GM18511 (cell line): ENCODE measurements at regions not wholly inside any gene's neighbourhood (a gene's known extent, or its start where the extent isn't known, plus 50 kb on each side); places are given as distances from the start of the nearest gene placed in this dataset.
"Not testable (repeated sequence)": the region's sequence is repeated elsewhere in the genome, so short reads cannot be mapped to it uniquely, and the experiment has no call there.

ENCODE experiments used
- ATAC-seq: cut with Tn5 transposase; IDR thresholded peaks from one replicate; pipeline ENCODE4 v1.9.1; 2021; ENCODE audit warnings: mild to moderate bottlenecking, moderate library complexity; ENCODE audit not compliant: unreplicated experiment

DNA sequence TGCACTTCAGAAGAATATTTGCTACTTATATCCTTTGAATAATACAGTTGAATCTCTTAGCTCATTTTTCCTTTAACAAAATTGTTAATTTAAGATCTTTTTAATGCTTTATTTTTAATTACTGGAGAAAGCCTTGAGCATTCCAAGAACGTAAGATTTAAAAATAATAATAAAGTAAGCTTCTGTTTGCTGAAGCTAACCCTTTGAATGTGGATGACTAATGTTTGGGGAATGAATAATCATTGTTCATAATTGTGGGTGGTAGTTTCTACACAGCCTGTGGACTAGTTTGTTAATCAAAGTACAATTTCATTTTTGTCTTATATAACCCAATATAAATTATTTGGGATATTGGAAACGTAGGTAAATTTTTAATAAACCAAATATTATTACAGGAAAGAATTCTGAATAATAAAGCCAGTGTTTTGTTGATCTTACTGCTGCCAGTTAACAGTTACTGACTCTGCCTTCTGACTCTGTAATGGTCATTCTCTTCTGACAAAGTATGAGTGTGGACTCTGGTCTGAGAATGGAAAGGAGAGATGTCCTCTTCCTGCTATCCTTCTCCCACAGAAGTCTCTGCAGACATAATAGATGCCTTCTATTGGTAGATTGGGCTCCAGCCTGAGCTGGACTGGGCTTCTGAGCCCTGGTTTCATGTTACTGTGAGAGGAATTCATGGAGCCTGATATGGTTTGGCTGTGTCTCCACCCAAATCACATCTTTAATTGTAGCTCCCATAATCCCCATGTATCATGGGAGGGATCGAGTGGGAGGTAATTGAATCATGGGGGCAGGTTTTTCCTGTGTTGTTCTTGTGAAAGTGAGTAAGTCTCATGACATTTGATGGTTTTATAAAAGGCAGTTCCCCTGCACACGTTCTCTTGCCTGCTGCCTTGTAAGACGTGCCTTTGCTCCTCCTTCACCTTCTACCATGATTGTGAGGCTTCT lies 292.7 kb upstream of the SLC39A10 start:
- ATAC-seq: no peak

DNA sequence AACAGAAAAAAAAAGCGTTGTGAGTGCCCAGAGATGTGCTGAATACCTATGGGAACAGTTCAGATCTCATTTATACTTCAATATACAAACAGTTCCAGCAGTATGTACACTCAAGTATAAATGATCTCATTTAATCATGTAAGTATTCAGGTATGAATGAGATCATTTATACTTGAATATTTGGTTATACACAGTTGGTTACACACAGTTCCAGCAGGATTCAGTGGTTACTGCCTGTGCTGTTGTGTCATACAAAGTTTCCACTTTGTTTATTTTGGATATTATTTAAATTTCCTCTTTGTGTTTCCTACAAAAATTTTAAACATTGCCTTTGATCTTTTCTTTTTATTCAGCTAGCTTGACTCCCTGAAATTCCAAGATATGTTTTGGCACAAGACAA lies 293.5 kb upstream of the SLC39A10 start:
- no peak for ATAC-seq

DNA sequence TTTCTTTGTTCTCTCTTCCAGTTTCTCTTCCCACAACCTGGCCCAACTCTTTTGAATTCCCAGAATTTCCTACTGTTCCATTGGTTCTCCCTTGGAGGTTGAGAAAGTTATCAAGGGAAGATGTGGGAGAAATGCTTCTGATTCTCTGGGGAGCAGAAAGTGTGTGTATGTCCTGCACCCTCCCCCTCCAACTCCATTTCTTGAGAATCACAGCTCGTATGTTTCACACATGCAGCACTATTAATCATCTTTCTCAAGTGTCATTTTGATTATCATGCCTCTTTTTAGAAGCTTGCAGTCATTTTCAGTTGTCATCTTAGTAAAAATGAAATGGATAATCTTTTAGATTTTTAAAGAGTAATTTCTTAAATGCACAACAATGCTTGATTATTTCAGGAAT lies 296.8 kb upstream of the SLC39A10 start:
- ATAC-seq: no peak

DNA sequence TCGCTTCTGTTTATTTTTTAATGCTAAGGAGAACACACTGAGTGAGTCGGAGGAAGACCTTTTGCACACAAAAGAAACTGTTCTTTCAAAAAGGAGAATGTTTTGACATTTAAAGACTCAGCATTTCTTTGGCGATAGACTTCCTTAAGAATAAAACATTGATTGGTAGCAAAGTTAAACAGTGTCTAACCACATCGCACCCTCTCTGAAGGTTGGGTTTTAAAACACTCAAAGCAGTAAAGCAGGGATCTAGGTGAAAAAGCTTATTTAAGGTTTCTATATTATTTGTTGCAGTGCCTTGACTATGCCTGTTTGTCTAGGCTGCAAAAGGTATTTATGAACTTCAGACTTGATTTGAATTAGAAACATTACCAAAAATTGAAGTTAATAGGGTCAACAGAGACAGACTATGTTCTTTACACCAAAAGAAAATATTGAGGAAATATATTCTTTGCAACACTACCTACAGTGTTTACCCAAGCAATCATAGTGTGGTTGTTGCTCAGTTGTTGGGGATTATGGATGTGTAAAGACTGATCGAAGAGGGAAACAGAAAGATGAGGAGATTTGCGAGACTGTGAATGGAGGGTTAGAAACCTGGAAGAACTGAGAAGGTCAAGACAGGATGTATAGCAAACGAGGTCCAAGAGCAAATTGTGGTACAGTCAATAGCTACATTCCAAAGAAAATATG lies 297.8 kb upstream of the SLC39A10 start:
- ATAC-seq: no peak

DNA sequence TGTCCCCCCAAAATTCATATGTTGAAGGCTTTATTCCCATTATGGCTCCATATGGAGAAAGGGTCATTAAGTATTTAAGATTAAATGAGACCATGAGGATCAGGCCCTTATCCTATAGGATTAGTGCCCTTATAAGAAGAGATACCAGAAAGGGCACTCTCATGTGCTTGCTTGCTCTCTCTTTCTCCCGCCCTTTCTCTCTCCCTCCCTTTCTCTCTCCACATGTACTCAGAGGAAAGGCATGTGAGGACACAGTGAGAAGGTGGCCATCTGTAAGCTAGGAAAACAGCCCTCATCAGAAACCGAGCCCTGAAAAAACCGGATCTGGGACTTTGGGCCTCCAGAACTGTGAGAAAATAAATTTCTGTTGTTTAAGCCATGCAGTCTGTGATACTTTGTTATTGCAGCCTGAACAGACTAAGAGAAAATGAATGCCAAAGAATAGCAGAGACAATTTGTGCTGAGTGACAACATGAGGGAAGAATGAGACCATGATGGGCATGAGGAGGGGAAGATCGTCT lies 300.0 kb upstream of the SLC39A10 start:
- no peak for ATAC-seq

DNA sequence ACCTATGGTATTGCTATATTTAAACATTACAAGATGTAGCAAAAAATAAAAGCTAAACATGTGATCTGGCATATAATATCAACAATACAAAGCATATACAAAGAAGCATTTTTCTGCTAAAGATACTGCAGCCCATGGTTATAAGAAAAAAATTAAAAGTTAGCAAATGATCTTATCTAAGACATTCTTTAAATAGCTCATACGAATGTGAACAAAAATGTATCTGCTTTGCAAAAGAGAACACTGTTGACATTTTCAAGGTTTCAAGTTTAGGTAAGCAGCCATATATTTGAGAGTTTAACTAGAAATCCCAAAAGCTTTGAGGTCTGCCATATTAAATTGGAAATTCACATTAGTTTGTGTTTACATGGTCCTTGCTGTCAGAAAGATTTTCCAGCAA lies 301.0 kb upstream of the SLC39A10 start:
- no peak for ATAC-seq

DNA sequence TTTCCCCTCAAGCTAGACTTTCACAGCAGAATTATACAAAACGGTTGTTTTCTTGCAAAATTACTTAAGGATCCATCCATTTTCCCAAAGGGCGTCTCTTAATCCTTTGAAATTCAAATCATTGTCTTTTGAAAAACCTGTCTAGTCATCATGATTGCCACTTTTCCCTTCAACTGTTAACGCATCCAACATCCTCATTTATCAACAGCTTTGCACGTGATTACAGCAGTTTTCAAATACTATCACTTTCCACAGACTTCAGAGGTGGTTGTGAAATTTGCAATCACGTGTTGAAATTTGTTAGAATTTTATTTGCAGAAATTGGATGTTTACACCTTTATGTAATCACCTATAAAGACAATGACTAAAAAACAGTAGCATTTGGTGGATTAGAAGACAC lies 304.4 kb upstream of the SLC39A10 start:
- ATAC-seq: no peak

DNA sequence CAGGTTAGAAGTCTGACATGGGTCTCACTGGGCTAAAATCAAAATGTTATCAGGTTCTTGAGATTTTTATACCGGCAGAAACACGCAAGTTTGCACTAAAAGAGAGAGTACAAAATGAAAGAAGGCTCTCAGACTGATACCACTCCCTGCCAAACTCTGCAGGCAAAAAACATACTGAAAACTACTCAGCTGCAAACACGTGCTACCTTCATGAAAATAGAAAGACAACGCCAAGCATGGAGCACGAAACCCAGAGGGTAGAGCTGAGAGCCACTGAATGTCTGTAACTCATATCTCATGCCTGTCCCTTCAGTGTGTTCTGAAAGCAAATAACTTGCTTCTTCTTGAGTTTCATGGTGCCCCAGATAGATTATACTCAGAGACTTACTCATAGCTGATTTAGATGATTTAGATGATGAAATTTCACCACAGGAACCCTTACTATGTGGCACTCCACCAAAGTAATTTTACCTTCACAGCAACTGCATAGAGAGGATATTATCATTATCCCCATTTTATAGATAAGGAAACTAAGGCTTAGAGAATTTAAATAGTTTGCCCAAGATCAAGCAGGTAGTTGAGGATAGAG lies 313.0 kb upstream of the SLC39A10 start:
- no peak for ATAC-seq

DNA sequence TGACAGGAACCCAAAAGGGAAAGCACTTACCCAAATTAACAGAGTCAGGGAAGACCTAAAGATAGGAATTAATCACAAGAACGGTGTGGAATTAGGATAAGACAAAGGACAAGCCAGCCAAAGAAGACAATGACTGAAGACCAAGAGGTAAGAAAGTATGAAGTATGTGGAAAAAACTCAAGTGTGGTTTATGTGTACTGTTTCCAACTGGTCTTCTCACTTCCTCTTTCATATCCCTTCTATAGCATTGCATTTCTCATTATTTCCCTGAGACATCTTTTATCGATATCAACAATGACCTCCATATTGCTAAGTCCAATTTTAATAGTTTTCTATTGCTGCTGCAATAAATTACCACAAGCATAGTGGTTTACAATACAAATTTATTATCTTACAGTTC lies 313.5 kb upstream of the SLC39A10 start:
- ATAC-seq: no peak

DNA sequence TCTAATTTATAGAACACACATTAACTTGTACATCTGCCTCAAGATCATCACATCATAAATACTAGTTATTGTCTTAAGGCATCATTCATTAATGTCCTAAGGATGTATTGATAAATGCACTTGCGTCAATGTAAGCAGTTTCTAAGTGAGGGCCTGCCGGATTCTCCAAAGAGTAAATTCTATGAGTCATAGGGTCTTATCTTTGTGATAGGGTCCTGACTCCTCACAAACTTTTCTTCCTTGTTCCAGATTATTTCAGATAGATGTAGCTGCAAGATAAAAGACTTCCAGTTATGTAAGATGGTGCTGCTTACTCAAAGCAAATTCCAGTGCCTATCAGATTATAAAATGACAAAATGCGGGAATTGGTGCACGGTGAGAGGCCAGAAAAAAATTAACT lies 315.0 kb upstream of the SLC39A10 start:
- ATAC-seq: no peak

DNA sequence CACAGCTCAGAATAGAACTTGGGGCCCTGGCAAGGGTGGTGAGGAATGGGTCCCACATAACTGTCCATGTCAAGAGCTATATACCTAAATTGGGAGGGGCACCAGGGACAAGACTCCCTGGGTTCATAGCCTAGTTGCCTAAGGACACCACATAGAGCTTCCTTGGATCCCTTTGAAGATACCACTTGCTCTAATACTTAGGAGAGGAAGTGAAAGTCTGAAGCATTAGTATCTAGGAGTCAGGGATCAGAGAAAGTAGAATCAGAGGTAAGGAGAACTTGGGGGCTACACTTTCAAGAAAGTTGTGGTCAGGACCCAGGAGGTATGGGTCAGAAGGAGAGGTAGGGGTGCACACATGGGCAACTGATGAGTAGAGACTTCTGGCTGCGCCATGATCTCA lies 318.2 kb upstream of the SLC39A10 start:
- no peak for ATAC-seq

DNA sequence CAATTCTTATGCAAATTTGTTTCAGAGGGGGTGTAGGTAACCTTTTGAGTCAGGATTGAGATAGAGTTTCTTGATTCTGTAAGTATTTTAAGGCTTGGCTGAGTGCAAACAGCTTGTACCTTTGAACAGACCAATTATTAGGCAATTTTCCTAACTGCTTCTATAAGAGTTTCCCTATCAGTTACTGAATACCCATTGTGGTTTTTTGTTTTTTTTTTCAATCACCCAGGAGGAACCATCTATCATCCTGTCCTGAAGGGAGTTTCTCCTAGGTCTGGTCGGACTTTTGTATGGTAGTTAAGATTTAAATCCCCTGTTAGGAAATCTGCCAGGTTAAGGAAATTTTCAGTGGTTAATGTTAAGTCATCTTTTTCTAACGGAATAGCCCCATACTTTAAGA lies 319.4 kb upstream of the SLC39A10 start:
- ATAC-seq: peak; percentile 61

DNA sequence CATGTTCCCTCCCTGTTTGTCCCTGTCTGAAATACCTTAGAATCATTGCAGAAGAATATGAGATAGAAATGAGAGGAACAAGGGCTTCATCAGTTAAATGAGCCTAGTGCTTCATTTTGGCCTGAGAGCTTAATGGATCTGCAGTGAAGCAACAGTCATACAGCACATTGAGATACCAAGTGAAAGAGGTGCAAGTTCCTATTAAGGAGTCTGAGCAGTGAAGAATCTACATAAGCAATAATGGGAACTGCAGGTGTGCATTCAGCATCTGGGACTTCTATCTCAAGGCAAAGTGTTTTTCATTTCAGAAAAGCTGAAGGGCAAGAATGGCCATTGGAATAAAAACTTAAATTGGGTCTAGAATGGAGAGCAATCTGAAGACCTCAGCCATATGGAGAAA lies 323.2 kb upstream of the SLC39A10 start:
- ATAC-seq: no peak

DNA sequence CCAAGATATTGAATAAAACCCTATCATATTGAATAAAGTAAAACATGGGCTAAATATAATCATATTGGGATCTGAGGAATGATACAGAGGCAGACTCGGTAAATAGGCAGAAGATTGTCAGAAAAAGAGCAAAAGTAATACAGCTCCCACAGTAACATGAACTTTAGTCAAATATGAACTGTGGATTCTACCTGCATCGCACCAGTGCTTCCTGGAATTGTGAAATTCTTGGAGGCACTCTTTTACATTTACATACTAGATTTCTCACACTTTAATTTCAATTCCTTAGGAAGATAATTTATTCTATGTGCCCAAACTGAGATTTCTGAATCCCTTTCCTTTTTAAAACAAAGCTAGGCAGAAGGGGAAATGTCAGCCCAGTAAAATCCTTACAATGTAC lies 325.1 kb upstream of the SLC39A10 start:
- no peak for ATAC-seq

DNA sequence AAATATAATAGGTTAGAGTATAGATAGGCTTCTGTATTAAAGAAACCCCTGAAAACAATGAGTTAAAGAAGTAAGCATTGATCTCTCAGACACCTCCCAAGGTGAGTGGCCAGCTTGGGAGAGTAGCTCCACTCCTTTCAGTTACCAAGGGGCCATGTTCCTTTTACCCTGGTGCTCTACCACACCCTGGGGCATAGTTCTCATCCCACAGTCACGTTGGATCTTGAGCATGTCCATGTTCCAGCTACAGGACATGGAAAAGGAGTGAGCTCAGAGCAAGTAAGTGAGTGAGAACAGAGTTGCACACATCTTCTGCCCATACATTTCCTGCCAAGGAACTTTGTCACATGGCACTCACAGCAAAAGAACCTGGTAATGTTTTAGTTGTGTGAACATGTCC lies 325.9 kb upstream of the SLC39A10 start:
- no peak for ATAC-seq

DNA sequence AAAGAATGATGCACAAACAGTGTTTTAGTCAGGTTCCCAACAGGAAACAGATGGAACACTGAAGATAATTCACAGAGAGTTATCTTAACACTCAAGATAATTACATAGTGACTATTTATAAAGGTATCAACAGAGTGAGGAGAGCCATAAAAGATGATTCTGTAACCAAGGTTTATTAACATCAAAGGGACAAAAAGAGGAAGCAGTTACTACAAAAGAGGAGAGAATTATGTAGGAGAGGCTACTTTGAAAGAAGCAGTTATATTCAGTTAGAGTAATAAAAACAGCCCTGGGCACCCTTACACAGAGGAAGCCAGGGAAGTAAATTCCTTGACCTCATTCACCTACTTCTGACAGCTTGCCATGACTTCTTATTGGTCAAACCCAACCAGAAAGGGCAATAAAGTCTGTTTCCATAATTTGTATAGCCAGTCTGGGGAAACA lies 326.5 kb upstream of the SLC39A10 start:
- no peak for ATAC-seq

DNA sequence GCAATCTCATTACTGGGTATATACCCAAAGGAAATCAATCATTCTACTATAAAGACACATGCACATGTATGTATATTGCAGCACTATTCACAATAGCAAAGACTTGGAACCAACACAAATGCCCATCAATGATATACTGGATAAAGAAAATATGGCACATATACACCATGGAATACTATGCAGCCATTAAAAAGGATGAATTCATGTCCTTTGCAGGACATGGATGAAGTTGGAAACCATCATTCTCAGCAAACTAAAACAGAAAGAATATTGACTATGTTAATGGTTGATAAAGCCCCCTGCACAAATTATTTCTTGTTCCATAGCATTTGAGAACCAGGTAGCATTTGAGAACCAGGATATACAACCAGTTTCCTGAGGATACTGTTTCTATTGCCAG lies 327.2 kb upstream of the SLC39A10 start:
- ATAC-seq: not testable (repeated sequence)

DNA sequence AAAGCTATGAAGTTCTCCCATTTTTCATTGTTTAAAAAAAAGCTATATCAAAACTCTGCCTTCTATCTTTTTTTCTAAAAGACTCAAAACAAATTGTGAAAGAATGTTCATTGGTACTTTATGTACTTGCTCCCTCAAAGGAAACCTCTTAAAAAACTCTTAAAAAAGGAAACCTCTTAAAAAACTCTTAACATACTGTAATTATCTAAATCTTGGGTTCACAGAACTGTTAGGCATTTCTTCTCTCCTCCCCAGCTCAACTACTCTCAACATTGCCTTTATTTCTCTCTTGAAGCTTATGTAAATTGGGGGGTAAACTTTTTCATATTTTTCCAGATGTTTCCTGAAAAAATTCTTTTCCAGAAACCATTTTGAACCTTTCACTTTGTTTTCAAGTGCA lies 330.5 kb upstream of the SLC39A10 start:
- ATAC-seq: no peak

DNA sequence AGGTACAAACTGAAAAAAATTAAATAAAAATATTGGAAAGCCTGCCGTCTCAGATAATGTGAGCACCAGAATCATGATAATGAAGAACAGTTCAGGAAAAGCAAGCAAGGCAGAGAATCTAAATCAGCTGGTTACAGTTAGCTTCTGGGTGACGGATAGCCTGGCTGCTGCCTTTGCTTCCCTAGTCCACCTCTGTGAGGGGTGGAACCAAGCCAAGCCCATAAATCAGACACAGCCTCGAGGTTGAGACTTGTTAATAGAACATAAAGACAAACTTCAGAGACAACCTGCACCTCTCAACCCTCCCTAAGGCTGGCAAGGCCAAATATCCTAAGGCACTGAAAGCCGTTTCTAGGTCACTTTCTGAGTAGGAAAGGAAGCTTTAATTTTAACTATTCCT lies 334.7 kb upstream of the SLC39A10 start:
- no peak for ATAC-seq

DNA sequence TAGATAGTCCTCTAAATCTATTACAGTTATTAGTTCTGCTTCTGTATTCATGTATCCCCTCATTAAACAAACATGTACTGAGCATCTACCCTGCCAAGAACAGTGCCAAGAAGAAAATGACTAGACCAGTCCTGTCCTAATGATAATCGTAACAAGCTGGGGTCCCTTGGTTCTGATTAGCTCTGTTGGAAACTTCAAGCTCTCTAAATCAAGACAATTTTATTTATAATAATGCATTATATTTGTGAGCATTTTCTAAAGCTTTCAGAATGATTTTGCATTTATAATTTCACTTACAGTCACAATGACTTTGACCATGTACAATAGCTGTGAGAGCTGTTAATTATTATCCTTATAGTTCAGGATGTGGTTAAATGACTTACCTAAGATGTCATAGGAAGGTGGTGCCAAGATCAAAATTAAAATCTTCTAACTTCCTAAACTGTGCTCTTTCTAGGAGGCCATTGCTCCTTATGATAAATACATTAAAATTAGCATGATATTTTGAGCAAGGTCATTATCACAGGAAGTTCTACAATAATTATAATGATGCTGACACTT lies 336.5 kb upstream of the SLC39A10 start:
- peak; percentile 89 for ATAC-seq
